Activated T-cell treated with anti-CD3 and anti-CD28 coated beads, Interleukin-2, amount 50 U/mL, for 72 hours (primary cell): ENCODE measurements at regions not wholly inside any gene's neighbourhood (a gene's known extent, or its start where the extent isn't known, plus 50 kb on each side); places are given as distances from the start of the nearest gene placed in this dataset.

Experiments used
- ATAC-seq, 2 donors: fragments of 150-1000 bp; cut with Tn5 transposase; replicated peaks in 1 of 2; 2 replicates each; pipeline ENCODE4 v1.10.0; 2021; ENCODE audit warnings: moderate library complexity in 2 of 2, mild to moderate bottlenecking in 1 of 2
- DNase-seq, 2 donors: peaks; one replicate each; pipeline ENCODE4 v3.0.0; 2021 to 2022; ENCODE audit warnings: mixed read lengths in 1 of 2
- H3K27ac Mint-ChIP-seq: one replicate; pipeline ENCODE4 v1.8.0; 2022; ENCODE audit warnings: mild to moderate bottlenecking, moderate library complexity, mixed read lengths
- H3K27me3 Mint-ChIP-seq: one replicate; pipeline ENCODE4 v1.8.0; 2022; ENCODE audit warnings: low read depth, mixed read lengths
- H3K36me3 Mint-ChIP-seq, 2 donors: one replicate each; pipeline ENCODE4 v1.8.0; 2022; ENCODE audit warnings: mixed read lengths in 2 of 2, mild to moderate bottlenecking in 1 of 2; ENCODE audit not compliant: insufficient read depth in 2 of 2
- H3K4me1 Mint-ChIP-seq: one replicate; pipeline ENCODE4 v1.8.0; 2022; ENCODE audit warnings: low read depth, mixed read lengths
- H3K4me3 Mint-ChIP-seq, 2 donors: one replicate each; pipeline ENCODE4 v1.8.0; 2022; ENCODE audit warnings: mild to moderate bottlenecking in 2 of 2, mixed read lengths in 2 of 2, moderate library complexity in 2 of 2
- H3K9me3 Mint-ChIP-seq, 2 donors: one replicate each; pipeline ENCODE4 v1.8.0; 2022; ENCODE audit warnings: mixed read lengths in 2 of 2

- DNase-seq (no peak), ATAC-seq (no peak)
- Mint-ChIP-seq H3K27ac (no peak overlapping the region), H3K9me3 (no peaks in the 10 kb centered on the region), H3K4me1 (no peaks in the 10 kb centered on the region), H3K4me3 (no peak overlapping the region), H3K27me3 (no peaks in the 10 kb centered on the region), H3K36me3 (no peaks in the 10 kb centered on the region)
Observed at GRCh38 chr3:174619239-174619638, 239.9 kb upstream of the NAALADL2 start.

- no peaks in the 10 kb centered on the region for H3K4me1 Mint-ChIP-seq
- ATAC-seq (no peak), DNase-seq (no peak)
- no peaks in the 10 kb centered on the region for H3K9me3 Mint-ChIP-seq
- H3K27ac Mint-ChIP-seq = no peak overlapping the region
- H3K4me3 Mint-ChIP-seq = no peak overlapping the region
- no peaks in the 10 kb centered on the region for H3K27me3 Mint-ChIP-seq
- H3K36me3 Mint-ChIP-seq = no peaks in the 10 kb centered on the region
Observed at GRCh38 chr3:174620138-174620537, 239.0 kb upstream of the NAALADL2 start.

- ATAC-seq (no peak), DNase-seq (no peak)
- Mint-ChIP-seq H3K27ac (no peak overlapping the region), H3K4me1 (no peaks in the 10 kb centered on the region), H3K4me3 (no peak overlapping the region), H3K9me3 (no peaks in the 10 kb centered on the region), H3K36me3 (no peaks in the 10 kb centered on the region), H3K27me3 (no peaks in the 10 kb centered on the region)
Observed at GRCh38 chr3:174620855-174621472, 238.2 kb upstream of the NAALADL2 start.

DNA sequence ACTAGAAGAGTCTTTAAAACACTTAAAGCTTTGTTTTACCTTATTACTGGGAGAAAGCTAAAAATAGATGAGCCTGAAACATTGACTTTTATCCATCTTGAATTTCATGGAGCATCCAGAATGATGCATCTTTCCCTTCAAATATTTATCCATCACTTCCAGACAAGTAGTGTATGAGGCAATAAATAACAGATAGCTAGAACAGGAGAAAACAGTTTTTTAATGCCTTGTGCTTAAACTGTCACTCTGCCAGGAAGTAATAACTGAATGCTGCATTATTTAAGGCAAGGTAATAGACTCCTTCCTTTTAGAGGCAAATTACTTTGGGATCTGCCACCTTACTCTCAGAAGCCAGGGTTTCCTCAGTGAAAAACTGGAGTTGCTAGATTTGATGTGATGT is 225.8 kb upstream of the NAALADL2 start:
- Mint-ChIP-seq H3K27ac (no peak overlapping the region), H3K27me3 (no peaks in the 10 kb centered on the region), H3K4me3 (no peak overlapping the region), H3K4me1 (no peaks in the 10 kb centered on the region), H3K9me3 (peaks cover 0 to 4% of the 10 kb centered on the region in 2 donors), H3K36me3 (no peaks in the 10 kb centered on the region)
- ATAC-seq = no peak
- DNase-seq = no peak

DNA sequence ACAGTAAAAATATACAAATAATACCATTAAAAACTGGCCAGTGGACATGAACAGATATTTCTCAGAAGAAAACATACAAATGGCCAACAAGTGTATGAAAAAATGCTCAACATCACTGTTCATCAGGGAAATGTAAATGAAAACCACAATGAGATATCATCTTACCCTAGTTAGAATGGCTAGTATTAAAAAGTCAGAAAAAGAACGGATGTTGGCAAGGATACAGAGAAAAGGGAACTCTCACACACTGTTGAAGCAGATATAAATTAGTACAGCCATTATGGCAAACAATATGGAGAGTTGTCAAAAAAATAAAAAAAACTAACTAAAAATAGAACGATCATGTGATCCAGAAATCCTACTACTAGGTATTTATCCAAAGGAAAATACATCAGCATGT is 222.7 kb upstream of the NAALADL2 start:
- no peak for ATAC-seq
- no peaks in the 10 kb centered on the region for H3K36me3 Mint-ChIP-seq
- no peak overlapping the region for H3K4me3 Mint-ChIP-seq
- no peaks in the 10 kb centered on the region for H3K4me1 Mint-ChIP-seq
- no peaks in the 10 kb centered on the region for H3K27me3 Mint-ChIP-seq
- H3K27ac Mint-ChIP-seq = no peak overlapping the region
- peaks cover 0 to 5% of the 10 kb centered on the region in 2 donors for H3K9me3 Mint-ChIP-seq
- DNase-seq = no peak

DNA sequence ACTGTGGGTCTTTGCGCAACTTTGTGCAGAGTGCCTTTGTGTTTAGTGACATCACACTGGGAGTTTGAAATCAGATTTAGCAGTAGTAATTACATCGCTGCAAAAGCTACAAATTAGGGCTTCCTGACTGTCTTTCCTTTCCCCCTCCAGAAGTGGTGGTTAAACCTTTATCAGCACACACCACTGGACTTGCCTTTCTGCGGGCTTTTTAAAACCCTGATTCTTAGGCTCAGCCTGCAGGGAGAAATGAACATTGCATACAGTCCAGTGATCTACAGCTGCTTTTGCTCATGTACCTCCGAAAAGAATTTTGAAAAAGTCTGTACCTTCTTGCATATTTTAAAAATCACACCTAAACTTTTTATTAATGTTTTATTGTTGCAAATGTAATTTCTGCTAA is 219.7 kb upstream of the NAALADL2 start:
- ATAC-seq = no peak
- DNase-seq = no peak
- no peaks in the 10 kb centered on the region for H3K27me3 Mint-ChIP-seq
- H3K27ac Mint-ChIP-seq = no peak overlapping the region
- no peak overlapping the region for H3K4me3 Mint-ChIP-seq
- no peaks in the 10 kb centered on the region for H3K36me3 Mint-ChIP-seq
- no peaks in the 10 kb centered on the region for H3K4me1 Mint-ChIP-seq
- peaks cover 1 to 6% of the 10 kb centered on the region in 2 donors for H3K9me3 Mint-ChIP-seq

DNA sequence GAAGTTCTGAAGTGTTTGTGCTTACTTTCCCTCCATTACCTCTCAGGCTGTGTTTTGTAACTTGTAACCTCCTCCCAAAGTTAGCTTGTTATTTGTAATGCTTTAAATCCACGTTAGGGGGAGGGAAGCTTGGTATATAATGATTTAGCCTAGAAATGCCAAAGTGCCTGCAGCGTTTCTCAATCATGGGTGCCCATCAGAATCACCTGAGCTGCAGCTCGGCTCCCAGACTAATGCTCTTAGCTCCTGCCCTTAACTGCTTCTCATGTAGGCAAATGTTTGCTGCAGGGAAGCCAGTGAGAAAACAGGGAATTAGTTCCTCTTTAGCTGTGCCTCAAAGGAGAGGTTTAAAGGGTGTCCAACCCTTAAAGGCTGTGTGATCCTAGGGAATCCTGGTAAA is 219.2 kb upstream of the NAALADL2 start:
- DNase-seq (no peak), ATAC-seq (no peak)
- no peak overlapping the region for H3K4me3 Mint-ChIP-seq
- H3K27ac Mint-ChIP-seq = no peak overlapping the region
- H3K4me1 Mint-ChIP-seq = no peaks in the 10 kb centered on the region
- H3K27me3 Mint-ChIP-seq = no peaks in the 10 kb centered on the region
- H3K9me3 Mint-ChIP-seq = peaks cover 1 to 6% of the 10 kb centered on the region in 2 donors
- no peaks in the 10 kb centered on the region for H3K36me3 Mint-ChIP-seq

DNA sequence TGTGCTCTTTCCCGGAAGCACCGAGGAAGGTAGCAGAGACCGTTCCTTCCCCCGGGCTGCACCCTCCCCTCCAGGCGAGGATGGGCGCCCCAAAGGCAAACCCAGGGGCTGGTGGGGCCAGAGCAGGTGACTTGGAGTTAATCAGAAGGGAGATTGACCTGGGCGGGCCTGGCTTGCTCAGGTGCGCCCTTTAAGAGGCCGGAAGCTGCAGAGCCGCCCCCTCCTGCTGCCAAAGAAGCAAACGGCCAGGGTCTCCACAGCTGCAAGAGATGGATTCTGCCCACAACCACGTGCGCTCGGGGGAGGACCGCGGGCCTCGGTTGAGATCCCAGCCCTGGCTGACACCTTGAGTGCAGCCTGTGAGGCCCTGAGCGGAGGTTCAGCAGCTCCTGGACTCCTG is 218.2 kb upstream of the NAALADL2 start:
- no peak for DNase-seq
- Mint-ChIP-seq H3K4me1 (no peaks in the 10 kb centered on the region), H3K27me3 (no peaks in the 10 kb centered on the region), H3K36me3 (no peaks in the 10 kb centered on the region), H3K27ac (no peak overlapping the region), H3K4me3 (no peak overlapping the region), H3K9me3 (peaks cover 1 to 6% of the 10 kb centered on the region in 2 donors)
- no peak for ATAC-seq

DNA sequence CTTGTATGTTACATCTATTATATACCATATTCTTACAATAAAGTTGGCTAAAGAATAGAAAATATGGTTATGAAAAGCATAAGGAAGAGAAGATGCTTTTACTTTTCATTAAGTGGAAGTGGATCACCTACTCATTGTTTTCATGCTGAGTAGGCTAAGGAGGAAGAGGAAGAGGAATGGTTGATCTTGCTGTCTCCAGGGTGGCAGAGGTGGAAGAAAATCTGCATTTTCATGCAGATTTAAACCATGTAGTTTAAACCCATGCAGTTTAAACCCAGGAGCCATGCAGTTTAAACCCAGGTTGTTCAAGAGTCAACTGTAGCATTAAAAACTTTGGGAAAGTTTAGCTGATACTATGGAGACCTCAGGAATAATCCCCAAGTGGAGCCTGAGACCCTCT is 214.8 kb upstream of the NAALADL2 start:
- Mint-ChIP-seq H3K9me3 (peaks cover 1 to 7% of the 10 kb centered on the region in 2 donors), H3K4me1 (no peaks in the 10 kb centered on the region), H3K27ac (no peak overlapping the region), H3K4me3 (no peak overlapping the region), H3K36me3 (no peaks in the 10 kb centered on the region), H3K27me3 (no peaks in the 10 kb centered on the region)
- no peak for ATAC-seq
- DNase-seq = no peak

- no peak for ATAC-seq
- no peak for DNase-seq
- Mint-ChIP-seq H3K36me3 (no peaks in the 10 kb centered on the region), H3K27ac (no peak overlapping the region), H3K27me3 (no peaks in the 10 kb centered on the region), H3K9me3 (peaks cover 3 to 7% of the 10 kb centered on the region in 2 donors), H3K4me3 (no peak overlapping the region), H3K4me1 (no peaks in the 10 kb centered on the region)
Observed at GRCh38 chr3:174651951-174652350, 207.2 kb upstream of the NAALADL2 start.

- no peak for ATAC-seq
Observed at GRCh38 chr3:174659511-174659910, 199.6 kb upstream of the NAALADL2 start.

DNA sequence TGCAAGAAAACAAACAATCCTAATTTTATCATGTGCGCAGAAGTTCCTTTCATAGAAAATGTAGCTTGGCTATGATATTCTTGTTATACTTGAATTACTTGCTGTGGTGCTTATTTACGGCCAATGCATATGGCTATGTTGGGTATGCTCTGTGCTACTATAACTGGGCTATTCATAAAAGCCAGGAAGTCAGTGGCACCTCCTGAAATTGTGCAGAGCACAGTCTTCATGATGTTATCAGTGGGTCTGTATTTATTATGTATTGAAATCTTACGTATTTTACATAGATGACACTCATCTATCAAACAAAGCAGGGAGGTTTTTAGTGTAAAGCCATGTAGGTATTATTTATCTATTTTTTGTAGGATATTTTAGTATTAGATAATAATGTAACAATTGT is 196.5 kb upstream of the NAALADL2 start:
- no peak for ATAC-seq
- Mint-ChIP-seq H3K9me3 (peaks cover 0 to 2% of the 10 kb centered on the region in 2 donors), H3K4me3 (no peak overlapping the region), H3K27me3 (no peaks in the 10 kb centered on the region), H3K4me1 (no peaks in the 10 kb centered on the region), H3K27ac (no peak overlapping the region), H3K36me3 (no peaks in the 10 kb centered on the region)
- no peak for DNase-seq

More at GRCh38 chr3:174659511-174659910, 199.6 kb upstream of the NAALADL2 start:
- Mint-ChIP-seq H3K4me1 (no peaks in the 10 kb centered on the region), H3K36me3 (no peaks in the 10 kb centered on the region), H3K9me3 (peaks cover 0 to 2% of the 10 kb centered on the region in 2 donors), H3K27ac (no peak overlapping the region), H3K27me3 (no peaks in the 10 kb centered on the region), H3K4me3 (no peak overlapping the region)
- no peak for DNase-seq

DNA sequence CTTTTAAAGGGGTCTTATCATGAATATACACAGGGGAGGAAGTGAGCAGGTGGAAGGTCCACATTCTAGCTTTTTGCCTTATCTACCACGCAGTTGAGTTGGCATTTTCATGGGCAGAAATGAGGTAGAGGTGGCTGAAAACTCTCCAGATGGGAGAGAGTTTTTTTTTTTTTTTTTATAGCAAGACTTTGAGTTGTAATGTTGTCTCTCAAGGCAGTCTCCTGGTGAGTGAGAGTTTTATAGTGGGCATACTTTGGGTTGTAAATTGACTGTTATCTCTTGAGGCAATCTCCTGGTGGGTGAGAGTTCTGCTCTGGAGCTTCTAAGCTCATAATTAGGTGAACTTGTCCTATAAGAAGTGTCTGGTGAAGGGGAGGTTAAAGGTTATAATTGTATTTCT is 191.7 kb upstream of the NAALADL2 start:
- ATAC-seq = no peak
- Mint-ChIP-seq H3K27me3 (no peaks in the 10 kb centered on the region), H3K27ac (no peak overlapping the region), H3K36me3 (no peaks in the 10 kb centered on the region), H3K4me3 (no peak overlapping the region), H3K4me1 (no peaks in the 10 kb centered on the region), H3K9me3 (peaks cover 2 to 6% of the 10 kb centered on the region in 2 donors)
- DNase-seq = no peak

GRCh38 chr3:174675406-174675805 is 183.7 kb upstream of the NAALADL2 start:
- no peak overlapping the region for H3K4me3 Mint-ChIP-seq
- DNase-seq (no peak), ATAC-seq (no peak)
- peaks cover 5 to 10% of the 10 kb centered on the region in 2 donors for H3K9me3 Mint-ChIP-seq
- H3K36me3 Mint-ChIP-seq = no peaks in the 10 kb centered on the region
- no peaks in the 10 kb centered on the region for H3K27me3 Mint-ChIP-seq
- no peak overlapping the region for H3K27ac Mint-ChIP-seq
- no peaks in the 10 kb centered on the region for H3K4me1 Mint-ChIP-seq
